SK-N-SH treated with all-trans-retinoic acid at 6 μM for 48 hours (cell line): ENCODE measurements at regions not wholly inside any gene's neighbourhood (a gene's known extent, or its start where the extent isn't known, plus 50 kb on each side); places are given as distances from the start of the nearest gene placed in this dataset.

Source experiments
- ATAC-seq: fragments of 200-7000 bp; cut with Tn5 transposase; 3 replicates; pipeline ENCODE4 v1.9.1; 2020; ENCODE audit warnings: mild to moderate bottlenecking, moderate library complexity
- ARNTL ChIP-seq: fragments of 450-650 bp; formaldehyde crosslinking; IDR thresholded peaks from 2 replicates; pipeline ENCODE4 v1.5.0; 2020; ENCODE audit warnings: low read depth, mild to moderate bottlenecking, moderate library complexity, borderline replicate concordance
- BACH2 ChIP-seq: fragments of 250-450 bp; sonication (Bioruptor Pico); IDR thresholded peaks from 2 replicates; pipeline ENCODE4 v1.9.0; 2021; ENCODE audit warnings: mild to moderate bottlenecking, borderline replicate concordance
- CREB5 ChIP-seq: fragments of 250-450 bp; sonication (Bioruptor Pico); IDR thresholded peaks from 2 replicates; pipeline ENCODE4 v1.5.1; 2020; ENCODE audit warnings: low read depth, mild to moderate bottlenecking, moderate library complexity
- CSDC2 ChIP-seq: fragments of 250-450 bp; sonication (Bioruptor Pico); IDR thresholded peaks from 2 replicates; pipeline ENCODE4 v1.5.0; 2020; ENCODE audit warnings: mild to moderate bottlenecking, moderate library complexity
- CSRNP3 ChIP-seq: fragments of 250-450 bp; sonication (Bioruptor Pico); IDR thresholded peaks from 2 replicates; pipeline ENCODE4 v1.5.1; 2021; ENCODE audit warnings: mild to moderate bottlenecking, moderate library complexity
- GLIS3 ChIP-seq: fragments of 250-450 bp; sonication (Bioruptor Pico); IDR thresholded peaks from 2 replicates; pipeline ENCODE4 v1.5.0; 2020; ENCODE audit warnings: mild to moderate bottlenecking, moderate library complexity
- ISL1 ChIP-seq: fragments of 250-450 bp; sonication (Bioruptor Pico); IDR thresholded peaks from 2 replicates; pipeline ENCODE4 v2.1.2; 2022; ENCODE audit warnings: mild to moderate bottlenecking, moderate library complexity
- OSR1 ChIP-seq: fragments of 250-450 bp; sonication (Bioruptor Pico); IDR thresholded peaks from 2 replicates; pipeline ENCODE4 v1.8.0; 2022; ENCODE audit warnings: moderate library complexity, mild to moderate bottlenecking, inconsistent platforms
- PATZ1 ChIP-seq: fragments of 250-450 bp; sonication (Bioruptor Pico); IDR thresholded peaks from 2 replicates; pipeline ENCODE4 v1.8.0; 2020; ENCODE audit warnings: mild to moderate bottlenecking, moderate library complexity, borderline replicate concordance
- PPARA ChIP-seq: fragments of 250-450 bp; sonication (Bioruptor Pico); IDR thresholded peaks from 2 replicates; pipeline ENCODE4 v1.5.0; 2020; ENCODE audit warnings: mild to moderate bottlenecking, borderline replicate concordance
- RARB ChIP-seq: fragments of 250-450 bp; sonication (Bioruptor Pico); IDR thresholded peaks from 2 replicates; pipeline ENCODE4 v1.8.0; 2021; ENCODE audit warnings: mild to moderate bottlenecking, moderate library complexity
- SNAI2 ChIP-seq: fragments of 250-450 bp; sonication (Bioruptor Pico); IDR thresholded peaks from 2 replicates; pipeline ENCODE4 v1.5.0; 2020; ENCODE audit warnings: mild to moderate bottlenecking, moderate library complexity
- TCF4 ChIP-seq: fragments of 250-450 bp; sonication (Bioruptor Pico); IDR thresholded peaks from 2 replicates; pipeline ENCODE4 v1.8.0; 2021; ENCODE audit warnings: mild to moderate bottlenecking, moderate library complexity, borderline replicate concordance
- TOX ChIP-seq: fragments of 250-450 bp; sonication (Bioruptor Pico); IDR thresholded peaks from 2 replicates; pipeline ENCODE4 v1.8.0; 2021; ENCODE audit warnings: mild to moderate bottlenecking, moderate library complexity, borderline replicate concordance
- TSHZ2 ChIP-seq: fragments of 250-450 bp; sonication (Bioruptor Pico); IDR thresholded peaks from 2 replicates; pipeline ENCODE4 v1.5.0; 2020; ENCODE audit warnings: mild to moderate bottlenecking, moderate library complexity
- ZC3H10 ChIP-seq: fragments of 250-450 bp; sonication (Bioruptor Pico); IDR thresholded peaks from 2 replicates; pipeline ENCODE4 v1.5.1; 2021; ENCODE audit warnings: mild to moderate bottlenecking, moderate library complexity
- ZFP3 ChIP-seq: fragments of 250-450 bp; sonication (Bioruptor Pico); IDR thresholded peaks from 2 replicates; pipeline ENCODE4 v1.5.0; 2020; ENCODE audit warnings: mild to moderate bottlenecking, moderate library complexity
- ZFP30 ChIP-seq: fragments of 450-650 bp; formaldehyde crosslinking; IDR thresholded peaks from 2 replicates; pipeline ENCODE4 v1.5.0; 2022; ENCODE audit warnings: mild to moderate bottlenecking, moderate library complexity
- ZNF565 ChIP-seq: fragments of 450-650 bp; formaldehyde crosslinking; conservative IDR thresholded peaks from 2 replicates; pipeline ENCODE4 v1.5.0; 2020; ENCODE audit warnings: low read depth, mild to moderate bottlenecking, moderate library complexity
- ZNF70 ChIP-seq: fragments of 450-650 bp; formaldehyde crosslinking; IDR thresholded peaks from 2 replicates; pipeline ENCODE4 v1.5.0; 2020; ENCODE audit warnings: mild to moderate bottlenecking, moderate library complexity
- ZNF8 ChIP-seq: fragments of 450-650 bp; formaldehyde crosslinking; IDR thresholded peaks from 2 replicates; pipeline ENCODE4 v1.5.0; 2020; ENCODE audit warnings: mild to moderate bottlenecking, moderate library complexity

- TF ChIP-seq CREB5 (CRISPR knock-in tag) = no peak
- TF ChIP-seq TCF4 (CRISPR knock-in tag) = no peak
- TF ChIP-seq ISL1 (CRISPR knock-in tag) = no peak
- TF ChIP-seq TSHZ2 (CRISPR knock-in tag) = no peak
- no peak for TF ChIP-seq GLIS3 (CRISPR knock-in tag)
- no peak for TF ChIP-seq ZNF8 (CRISPR knock-in tag)
- TF ChIP-seq ZNF70 (CRISPR knock-in tag) = no peak
- TF ChIP-seq ZNF565 (CRISPR knock-in tag) = no peak
- no peak for TF ChIP-seq OSR1
- TF ChIP-seq ZC3H10 (CRISPR knock-in tag) = no peak
- no peak for TF ChIP-seq RARB (CRISPR knock-in tag)
- TF ChIP-seq CSDC2 (CRISPR knock-in tag) = no peak
- TF ChIP-seq SNAI2 (CRISPR knock-in tag) = no peak
- no peak for TF ChIP-seq PATZ1 (CRISPR knock-in tag)
- no peak for TF ChIP-seq CSRNP3
- TF ChIP-seq ZFP3 = no peak
- TF ChIP-seq BACH2 (CRISPR knock-in tag) = no peak
- no peak for TF ChIP-seq ZFP30 (CRISPR knock-in tag)
- ATAC-seq = no peak
Measured at GRCh38 chr19:27861411-27861975, 1351.5 kb downstream of the UQCRFS1 start.

GRCh38 chr19:27860309-27860934 lies 1352.5 kb downstream of the UQCRFS1 start:
- ATAC-seq = no peak
- TF ChIP-seq CSRNP3 = no peak

- TF ChIP-seq RARB (CRISPR knock-in tag) = no peak
- TF ChIP-seq CSDC2 (CRISPR knock-in tag) = no peak
- no peak for TF ChIP-seq ARNTL (CRISPR knock-in tag)
- TF ChIP-seq ZFP30 (CRISPR knock-in tag) = no peak
- no peak for ATAC-seq
Measured at GRCh38 chr19:27859689-27860088, 1353.3 kb downstream of the UQCRFS1 start.

- no peak for ATAC-seq
- TF ChIP-seq CSRNP3 (no peak), TOX (no peak), TSHZ2 (CRISPR knock-in tag) (no peak), ISL1 (CRISPR knock-in tag) (no peak), PPARA (CRISPR knock-in tag) (no peak), CSDC2 (CRISPR knock-in tag) (no peak), ZFP3 (no peak)
Measured at GRCh38 chr19:27858981-27859581, 1353.9 kb downstream of the UQCRFS1 start.
